GM06990 (cell line): ENCODE measurements at regions not wholly inside any gene's neighbourhood (a gene's known extent, or its start where the extent isn't known, plus 50 kb on each side); places are given as distances from the start of the nearest gene placed in this dataset.

Source experiments
- DNase-seq: peaks from one replicate; pipeline ENCODE4 v3.0.0-alpha.2; 2011; ENCODE audit not compliant: insufficient read length; ENCODE audit errors: extremely low read depth
- H3K27me3 ChIP-seq: replicated peaks from 2 replicates; pipeline ENCODE4 v1.6.0; 2011; ENCODE audit warnings: low read length; ENCODE audit not compliant: control insufficient read depth, insufficient read depth
- H3K36me3 ChIP-seq: 2 replicates; pipeline ENCODE4 v1.5.1; 2011; ENCODE audit warnings: low read length; ENCODE audit not compliant: control insufficient read depth, insufficient read depth
- H3K4me3 ChIP-seq: replicated peaks from 2 replicates; pipeline ENCODE4 v1.5.1; 2011; ENCODE audit warnings: low read depth, mild to moderate bottlenecking, control low read depth, low read length
- CTCF ChIP-seq: IDR thresholded peaks from 2 replicates; pipeline ENCODE4 v1.5.1; 2011; ENCODE audit warnings: low read length, control low read depth, mild to moderate bottlenecking, inconsistent platforms; ENCODE audit not compliant: insufficient read depth, poor library complexity, severe bottlenecking

GRCh38 chr21:35417762-35418161 is 368.7 kb upstream of the RUNX1 start:
- no peak for TF ChIP-seq CTCF
- Histone ChIP-seq H3K27me3 (no peaks in the 10 kb centered on the region), H3K36me3 (no peaks in the 10 kb centered on the region), H3K4me3 (no peak overlapping the region)
- DNase-seq, result no peak

- H3K4me3 ChIP-seq, result no peak overlapping the region
- H3K36me3 ChIP-seq, result no peaks in the 10 kb centered on the region
- no peaks in the 10 kb centered on the region for H3K27me3 ChIP-seq
- no peak for DNase-seq
- no peak for TF ChIP-seq CTCF
These were observed 367.9 kb upstream of the RUNX1 start for GRCh38 chr21:35416866-35417489.

DNA sequence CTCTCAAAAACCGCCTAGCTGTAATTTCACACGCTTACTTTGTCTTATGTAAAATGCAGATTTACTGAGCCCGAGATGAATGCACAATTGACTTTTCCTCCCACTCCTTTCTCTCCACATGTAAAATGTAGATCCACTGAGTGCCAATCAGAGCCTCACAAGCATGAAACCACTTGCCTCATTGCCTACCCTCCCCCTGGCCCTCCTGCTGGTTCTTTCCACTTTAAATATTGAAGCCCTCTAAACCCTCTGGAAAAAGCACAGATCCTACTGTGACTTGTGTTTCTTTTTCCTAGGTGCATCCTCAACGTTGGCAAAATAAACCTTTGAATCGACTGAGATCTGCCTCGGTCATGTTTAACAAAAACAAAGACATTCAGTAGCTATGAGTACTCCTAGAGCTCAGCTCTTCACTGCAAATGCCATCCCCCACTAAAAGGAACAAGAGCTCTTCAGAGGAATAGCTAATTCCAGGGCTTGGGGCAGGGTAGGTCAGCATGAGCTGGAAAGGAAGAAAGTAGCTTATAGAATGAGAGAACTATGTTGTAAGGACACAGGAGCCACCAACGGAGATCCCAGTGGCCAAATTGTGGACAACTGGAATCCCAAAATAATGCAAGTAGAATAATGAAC is 365.5 kb upstream of the RUNX1 start:
- Histone ChIP-seq H3K27me3 (no peaks in the 10 kb centered on the region), H3K36me3 (no peaks in the 10 kb centered on the region), H3K4me3 (no peak overlapping the region)
- TF ChIP-seq CTCF, result no peak
- no peak for DNase-seq

- no peak overlapping the region for H3K4me3 ChIP-seq
- no peaks in the 10 kb centered on the region for H3K27me3 ChIP-seq
- no peak for TF ChIP-seq CTCF
- no peak for DNase-seq
- no peaks in the 10 kb centered on the region for H3K36me3 ChIP-seq
These were observed 365.0 kb upstream of the RUNX1 start for GRCh38 chr21:35414056-35414455.

- H3K27me3 ChIP-seq, result no peaks in the 10 kb centered on the region
- DNase-seq, result no peak
- no peak overlapping the region for H3K4me3 ChIP-seq
- TF ChIP-seq CTCF, result no peak
- no peaks in the 10 kb centered on the region for H3K36me3 ChIP-seq
These were observed 363.1 kb upstream of the RUNX1 start for GRCh38 chr21:35412231-35412630.

DNA sequence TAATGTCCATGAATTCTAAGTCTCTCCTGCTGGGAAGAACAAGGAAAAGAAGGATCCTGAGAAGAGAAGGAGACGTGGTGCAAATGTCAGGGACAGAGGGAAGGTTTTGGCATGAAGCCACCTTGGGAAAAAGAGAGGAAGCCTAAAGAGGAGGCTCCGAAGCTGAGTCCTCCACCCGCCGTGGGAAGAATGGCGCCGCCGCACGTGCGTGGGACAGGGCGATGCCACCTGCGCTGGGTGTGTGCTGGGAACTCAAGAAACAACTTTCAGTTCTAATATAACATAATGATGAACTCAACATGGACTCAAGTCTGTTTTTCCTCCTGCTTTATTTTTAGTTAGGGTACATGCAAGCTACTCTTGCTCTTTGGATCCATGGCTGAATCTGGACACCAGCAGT is 362.3 kb upstream of the RUNX1 start:
- Histone ChIP-seq H3K27me3 (peaks cover 3% of the 10 kb centered on the region; the same call in 1 of the 2 replicates), H3K4me3 (no peak overlapping the region), H3K36me3 (no peaks in the 10 kb centered on the region)
- DNase-seq, result no peak
- TF ChIP-seq CTCF, result no peak
